Prostate gland (tissue), 2 donors: ENCODE measurements at regions not wholly inside any gene's neighbourhood (a gene's known extent, or its start where the extent isn't known, plus 50 kb on each side); places are given as distances from the start of the nearest gene placed in this dataset.
"Not testable (repeated sequence)": the region's sequence is repeated elsewhere in the genome, so short reads cannot be mapped to it uniquely, and the experiment has no call there.

ENCODE experiments used
- CTCF ChIP-seq, 4 experiments: fragments of 200-600 bp in 2 of 4; fragments of 450-650 bp in 2 of 4; sonication (generic) in 2 of 4; IDR thresholded peaks; 1 replicate in 3 of 4; 2 replicates in 1 of 4; pipeline ENCODE4 v1.5.1; 2016 to 2019; ENCODE audit warnings: antibody characterized with exemption in 4 of 4, mild to moderate bottlenecking in 2 of 4, moderate library complexity in 2 of 4
- POLR2A ChIP-seq: fragments of 450-650 bp; IDR thresholded peaks from one replicate; pipeline ENCODE4 v1.6.1; 2016; ENCODE audit warnings: antibody characterized with exemption, mild to moderate bottlenecking

GRCh38 chr15:85198432-85198831 lies 182.0 kb upstream of the AKAP13 start:
- TF ChIP-seq POLR2A; CTCF (IDR thresholded peaks at IDR 0.05): not testable (repeated sequence)
